VCaP (cell line): ENCODE measurements at regions not wholly inside any gene's neighbourhood (a gene's known extent, or its start where the extent isn't known, plus 50 kb on each side); places are given as distances from the start of the nearest gene placed in this dataset.
A peak's percentile ranks its signal among the peaks of the same experiment; 100 is the strongest.

Source experiments
- H3K27ac ChIP-seq: fragments of 450-650 bp; 2 replicates; pipeline ENCODE4 v1.5.1; 2017
- CTCF ChIP-seq: fragments of 450-650 bp; conservative IDR thresholded peaks from 2 replicates; pipeline ENCODE4 v1.5.1; 2017; ENCODE audit warnings: mild to moderate bottlenecking, moderate library complexity

- H3K27ac ChIP-seq: no peak overlapping the region
Measured at GRCh38 chr4:175459571-175459970, 352.5 kb downstream of the GPM6A start.

GRCh38 chr4:175460414-175460813 is 351.6 kb downstream of the GPM6A start:
- H3K27ac ChIP-seq: no peak overlapping the region
- TF ChIP-seq CTCF: no peak

More at GRCh38 chr4:175459571-175459970, 352.5 kb downstream of the GPM6A start:
- no peak for TF ChIP-seq CTCF

- no peak for TF ChIP-seq CTCF
- peak overlapping the region; percentile 56 for H3K27ac ChIP-seq
Measured at GRCh38 chr4:175469514-175469913, 342.6 kb downstream of the GPM6A start.

- H3K27ac ChIP-seq: peak overlapping the region; percentile 56
- no peak for TF ChIP-seq CTCF
Measured at GRCh38 chr4:175470131-175470530, 341.9 kb downstream of the GPM6A start.

GRCh38 chr4:175480404-175480803 is 331.7 kb downstream of the GPM6A start:
- peak overlapping the region; percentile 33 for H3K27ac ChIP-seq
- TF ChIP-seq CTCF: no peak

GRCh38 chr4:175499735-175500352 is 312.2 kb downstream of the GPM6A start:
- H3K27ac ChIP-seq: no peak overlapping the region
- TF ChIP-seq CTCF: no peak

GRCh38 chr4:175504318-175504717 is 307.7 kb downstream of the GPM6A start:
- no peak overlapping the region for H3K27ac ChIP-seq
- TF ChIP-seq CTCF: no peak
